Kidney (tissue), 13 donors: ENCODE measurements at regions not wholly inside any gene's neighbourhood (a gene's known extent, or its start where the extent isn't known, plus 50 kb on each side); places are given as distances from the start of the nearest gene placed in this dataset.

ENCODE experiments used
- DNase-seq, 5 donors: peaks; one replicate each; pipeline ENCODE4 v3.0.0-alpha.2; 2013 to 2020
- FAIRE-seq: peaks from 2 replicates; lab custom pipeline; 2012; peaks lifted over from hg19 to GRCh38; lab: Jason Lieb, UNC
- H3K27ac ChIP-seq, 2 donors: one replicate each; pipeline ENCODE4 v1.7.0; 2013; ENCODE audit warnings: low read depth in 2 of 2, low read length in 2 of 2, inconsistent platforms in 1 of 2
- H3K27me3 ChIP-seq: one replicate; pipeline ENCODE4 v1.7.1; 2013; ENCODE audit warnings: low read length, inconsistent platforms; ENCODE audit not compliant: control insufficient read depth, insufficient read depth
- H3K36me3 ChIP-seq, 3 donors: one replicate each; pipeline versions ENCODE4 v1.7.0 to v1.7.1; 2013; ENCODE audit warnings: low read length in 3 of 3, control low read depth in 1 of 3, inconsistent platforms in 1 of 3; ENCODE audit not compliant: insufficient read depth in 3 of 3, control insufficient read depth in 2 of 3
- H3K4me1 ChIP-seq, 3 donors: one replicate each; pipeline versions ENCODE4 v1.7.0 to v1.7.1; 2013; ENCODE audit warnings: low read length in 3 of 3, inconsistent platforms in 1 of 3, low read depth in 1 of 3; ENCODE audit not compliant: control insufficient read depth in 2 of 3, insufficient read depth in 2 of 3
- H3K4me3 ChIP-seq, 3 donors: one replicate each; pipeline versions ENCODE4 v1.7.0 to v1.8.1; 2013; ENCODE audit warnings: low read length in 3 of 3, control low read depth in 1 of 3, inconsistent platforms in 1 of 3
- H3K9ac ChIP-seq, 3 donors: one replicate each; pipeline versions ENCODE4 v1.7.0 to v1.7.1; 2013; ENCODE audit warnings: low read length in 3 of 3, control low read depth in 1 of 3, inconsistent platforms in 1 of 3
- H3K9me3 ChIP-seq, 3 donors: one replicate each; pipeline versions ENCODE4 v1.7.0 to v1.7.1; 2013; ENCODE audit warnings: low read length in 3 of 3, control low read depth in 1 of 3, inconsistent platforms in 1 of 3; ENCODE audit not compliant: control insufficient read depth in 2 of 3, insufficient read depth in 1 of 3
- CTCF ChIP-seq: IDR thresholded peaks from 3 replicates; pipeline ENCODE4 v1.5.1; 2012; ENCODE audit warnings: mild to moderate bottlenecking, moderate library complexity, borderline replicate concordance; ENCODE audit not compliant: insufficient read depth; ENCODE audit errors: extremely low read depth
- intact Hi-C: fragments of 100-400 bp; cut with DNase I; formaldehyde crosslinking; loops from one replicate; pipeline ENCODE4 v1.11.1; 2022
- donor health status: control.
- donor health status: control.
- donor health status: control.
- donor health status: control.
- donor health status: control.
- donor health status: DM: yes; HTN: yes; CAD: no.
- donor health status: Normal renal cell carcinoma (clear cell type).

DNA sequence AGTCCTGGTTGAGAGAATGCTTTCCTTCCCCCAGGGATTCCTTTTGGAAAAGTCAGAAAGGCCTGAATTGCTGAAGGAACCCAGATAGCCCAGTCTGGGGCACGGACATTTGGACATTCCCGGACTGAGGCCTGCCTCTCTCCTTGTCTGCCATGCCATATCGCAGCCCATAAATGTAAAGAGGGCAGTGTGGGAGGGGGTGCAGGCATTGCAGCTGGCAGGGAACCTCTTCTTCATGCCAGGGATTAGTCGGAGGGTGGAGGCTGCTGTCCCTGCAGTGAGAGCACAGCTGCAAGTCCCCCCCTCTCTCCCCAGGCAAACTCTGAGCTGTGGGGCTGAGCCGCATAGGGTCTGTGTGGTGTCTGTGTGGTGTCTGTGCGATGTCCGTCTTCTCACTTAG is 486.0 kb upstream of the MKI67 start:
- H3K9me3 ChIP-seq = no peaks in the 10 kb centered on the region
- no peaks in the 10 kb centered on the region for H3K4me1 ChIP-seq
- DNase-seq (no peak), FAIRE-seq (no peak)
- no peak overlapping the region for H3K27ac ChIP-seq
- intact Hi-C loops = no loop called here
- no peak for TF ChIP-seq CTCF
- no peaks in the 10 kb centered on the region for H3K27me3 ChIP-seq
- H3K36me3 ChIP-seq = no peaks in the 10 kb centered on the region
- H3K4me3 ChIP-seq = no peak overlapping the region
- H3K9ac ChIP-seq = no peak overlapping the region

- DNase-seq (no peak), FAIRE-seq (no peak)
- Histone ChIP-seq H3K9ac (no peak overlapping the region), H3K9me3 (no peaks in the 10 kb centered on the region), H3K4me3 (no peak overlapping the region), H3K27me3 (no peaks in the 10 kb centered on the region), H3K27ac (no peak overlapping the region), H3K36me3 (no peaks in the 10 kb centered on the region), H3K4me1 (no peaks in the 10 kb centered on the region)
- TF ChIP-seq CTCF = no peak
- intact Hi-C loops = no loop called here
Measured at GRCh38 chr10:128612631-128613030, 486.4 kb upstream of the MKI67 start.

GRCh38 chr10:128614016-128614605 is 487.9 kb upstream of the MKI67 start:
- Histone ChIP-seq H3K4me3 (no peak overlapping the region), H3K9ac (no peak overlapping the region), H3K36me3 (no peaks in the 10 kb centered on the region), H3K27me3 (no peaks in the 10 kb centered on the region), H3K4me1 (no peaks in the 10 kb centered on the region), H3K27ac (no peak overlapping the region), H3K9me3 (no peaks in the 10 kb centered on the region)
- no peak for TF ChIP-seq CTCF
- intact Hi-C loops = no loop called here
- DNase-seq (no peak), FAIRE-seq (no peak)
